ENCODE measurements at regions not wholly inside any gene's neighbourhood (a gene's known extent, or its start where the extent isn't known, plus 50 kb on each side); places are given as distances from the start of the nearest gene placed in this dataset.
"Not testable (repeated sequence)": the region's sequence is repeated elsewhere in the genome, so short reads cannot be mapped to it uniquely, and the experiment has no call there.

DNA sequence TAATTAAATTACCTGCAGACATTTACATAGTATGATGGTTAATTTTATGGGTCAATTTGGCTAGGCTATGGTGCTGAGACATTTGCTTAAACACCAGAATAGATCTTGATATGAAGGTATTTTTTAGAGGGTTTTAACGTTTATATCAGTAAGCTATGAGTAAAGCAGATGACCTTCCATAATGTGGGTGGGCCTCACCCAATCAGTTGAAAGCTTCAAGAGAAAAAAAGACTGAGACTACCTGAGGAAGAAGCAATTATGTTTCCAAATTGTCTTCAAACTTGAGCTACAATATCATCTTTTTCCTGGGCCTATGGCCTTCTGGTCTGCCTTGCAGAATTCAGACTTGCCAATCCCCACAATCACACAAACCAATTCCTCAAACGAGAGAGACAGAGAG, 498.8 kb upstream of the API5 start:
- Histone ChIP-seq H3K9ac (ENCODE audit: low read length) (no peak overlapping the region), H3K4me2 (ENCODE audit: low read length) (no peak overlapping the region), H3K79me2 (ENCODE audit: insufficient read depth, low read length) (no peaks in the 10 kb centered on the region), H3K4me3 (ENCODE audit: insufficient read depth, low read depth, low read length) (no peak overlapping the region), H4K20me1 (ENCODE audit: insufficient read depth, low read length) (no peaks in the 10 kb centered on the region), H3K27ac (ENCODE audit: low read depth, low read length) (no peak overlapping the region), H2AFZ (ENCODE audit: low read depth, low read length) (no peak overlapping the region), H3K27me3 (ENCODE audit: insufficient read depth, low read length) (no peaks in the 10 kb centered on the region), H3K4me1 (ENCODE audit: insufficient read depth, low read length) (no peaks in the 10 kb centered on the region), H3K9me3 (ENCODE audit: insufficient read depth, low read depth, low read length) (no peaks in the 10 kb centered on the region), H3K36me3 (ENCODE audit: insufficient read depth, low read length) (no peaks in the 10 kb centered on the region)
- no peaks in the 10 kb centered on the region for H3K36me3 Mint-ChIP-seq (ENCODE audit: low read depth, unreplicated experiment)
- no peaks in the 10 kb centered on the region for H3K4me1 Mint-ChIP-seq (ENCODE audit: low read depth, unreplicated experiment)
- no peak for FAIRE-seq
- H3K4me3 Mint-ChIP-seq (ENCODE audit: unreplicated experiment) = no peak overlapping the region
- H3K27ac Mint-ChIP-seq (ENCODE audit: unreplicated experiment) = no peak overlapping the region
- H3K9me3 Mint-ChIP-seq (ENCODE audit: unreplicated experiment) = no peaks in the 10 kb centered on the region
- no peak for DNase-seq (ENCODE audit: low read depth)
- no peaks in the 10 kb centered on the region for H3K27me3 Mint-ChIP-seq (ENCODE audit: low read depth, unreplicated experiment)
- no peak for TF ChIP-seq EZH2 (IDR thresholded peaks at IDR 0.05; ENCODE audit: insufficient read depth, low read length)
- TF ChIP-seq, protein P1, sequence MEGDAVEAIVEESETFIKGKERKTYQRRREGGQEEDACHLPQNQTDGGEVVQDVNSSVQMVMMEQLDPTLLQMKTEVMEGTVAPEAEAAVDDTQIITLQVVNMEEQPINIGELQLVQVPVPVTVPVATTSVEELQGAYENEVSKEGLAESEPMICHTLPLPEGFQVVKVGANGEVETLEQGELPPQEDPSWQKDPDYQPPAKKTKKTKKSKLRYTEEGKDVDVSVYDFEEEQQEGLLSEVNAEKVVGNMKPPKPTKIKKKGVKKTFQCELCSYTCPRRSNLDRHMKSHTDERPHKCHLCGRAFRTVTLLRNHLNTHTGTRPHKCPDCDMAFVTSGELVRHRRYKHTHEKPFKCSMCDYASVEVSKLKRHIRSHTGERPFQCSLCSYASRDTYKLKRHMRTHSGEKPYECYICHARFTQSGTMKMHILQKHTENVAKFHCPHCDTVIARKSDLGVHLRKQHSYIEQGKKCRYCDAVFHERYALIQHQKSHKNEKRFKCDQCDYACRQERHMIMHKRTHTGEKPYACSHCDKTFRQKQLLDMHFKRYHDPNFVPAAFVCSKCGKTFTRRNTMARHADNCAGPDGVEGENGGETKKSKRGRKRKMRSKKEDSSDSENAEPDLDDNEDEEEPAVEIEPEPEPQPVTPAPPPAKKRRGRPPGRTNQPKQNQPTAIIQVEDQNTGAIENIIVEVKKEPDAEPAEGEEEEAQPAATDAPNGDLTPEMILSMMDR (IDR thresholded peaks at IDR 0.05; ENCODE audit: insufficient read depth, low read depth, low read length) = no peak

DNA sequence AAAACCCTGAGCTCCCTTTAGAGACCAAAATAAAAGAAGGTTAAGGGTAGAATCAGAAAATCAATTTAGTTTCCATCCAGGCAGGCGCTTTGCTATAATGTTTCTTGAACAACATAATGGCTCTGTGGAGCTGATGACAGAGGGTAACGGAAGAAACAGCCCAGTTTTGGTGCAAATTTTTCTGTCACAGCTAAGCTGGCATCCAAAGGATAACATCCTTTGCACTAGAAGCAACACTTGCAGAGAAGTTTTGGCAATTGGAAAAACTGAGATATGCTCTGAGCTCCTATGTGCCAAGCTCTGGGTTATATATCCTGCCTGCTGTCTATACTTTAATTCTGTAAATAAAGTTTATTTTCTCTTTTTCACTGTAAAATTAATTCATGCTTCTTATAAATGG, 495.3 kb upstream of the API5 start:
- H3K36me3 Mint-ChIP-seq (ENCODE audit: low read depth, unreplicated experiment) = no peaks in the 10 kb centered on the region
- no peak overlapping the region for H3K27ac Mint-ChIP-seq (ENCODE audit: unreplicated experiment)
- no peak overlapping the region for H3K27ac ChIP-seq (ENCODE audit: low read depth, low read length)
- H3K9ac ChIP-seq (ENCODE audit: low read length) = no peak overlapping the region
- TF ChIP-seq, protein P1 (IDR thresholded peaks at IDR 0.05; ENCODE audit: insufficient read depth, low read depth, low read length) = no peak
- no peak for TF ChIP-seq EZH2 (IDR thresholded peaks at IDR 0.05; ENCODE audit: insufficient read depth, low read length)
- no peaks in the 10 kb centered on the region for H3K9me3 Mint-ChIP-seq (ENCODE audit: unreplicated experiment)
- no peaks in the 10 kb centered on the region for H3K9me3 ChIP-seq (ENCODE audit: insufficient read depth, low read depth, low read length)
- no peak for FAIRE-seq
- H3K4me1 Mint-ChIP-seq (ENCODE audit: low read depth, unreplicated experiment) = no peaks in the 10 kb centered on the region
- no peaks in the 10 kb centered on the region for H3K36me3 ChIP-seq (ENCODE audit: insufficient read depth, low read length)
- H3K4me3 Mint-ChIP-seq (ENCODE audit: unreplicated experiment) = no peak overlapping the region
- no peak overlapping the region for H3K4me3 ChIP-seq (ENCODE audit: insufficient read depth, low read depth, low read length)
- H3K79me2 ChIP-seq (ENCODE audit: insufficient read depth, low read length) = no peaks in the 10 kb centered on the region
- no peaks in the 10 kb centered on the region for H3K27me3 Mint-ChIP-seq (ENCODE audit: low read depth, unreplicated experiment)
- no peak for DNase-seq (ENCODE audit: low read depth)
- no peaks in the 10 kb centered on the region for H3K27me3 ChIP-seq (ENCODE audit: insufficient read depth, low read length)
- H3K4me2 ChIP-seq (ENCODE audit: low read length) = no peak overlapping the region
- H4K20me1 ChIP-seq (ENCODE audit: insufficient read depth, low read length) = no peaks in the 10 kb centered on the region
- no peaks in the 10 kb centered on the region for H3K4me1 ChIP-seq (ENCODE audit: insufficient read depth, low read length)
- no peak overlapping the region for H2AFZ ChIP-seq (ENCODE audit: low read depth, low read length)

DNA sequence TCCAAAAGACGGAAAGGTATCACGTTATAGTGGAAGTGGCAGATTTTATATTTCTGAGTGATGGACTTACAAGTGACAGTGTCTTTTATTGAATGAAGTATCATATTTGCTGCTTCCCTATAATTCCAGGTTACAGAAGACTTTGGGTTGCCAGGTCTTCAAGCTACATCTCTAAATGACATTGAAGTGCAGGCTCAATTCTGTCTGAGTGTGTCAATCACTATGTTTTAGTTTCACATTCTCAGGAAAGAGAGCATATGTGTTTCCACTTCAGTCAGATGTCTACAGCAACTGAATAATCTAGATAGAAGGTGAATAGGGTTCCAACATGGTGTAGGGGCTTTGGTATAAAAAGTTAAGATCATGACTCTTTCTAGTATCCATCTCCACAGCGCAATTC, 492.7 kb upstream of the API5 start:
- H3K27me3 Mint-ChIP-seq (ENCODE audit: low read depth, unreplicated experiment) = no peaks in the 10 kb centered on the region
- Histone ChIP-seq H3K27ac (ENCODE audit: low read depth, low read length) (no peak overlapping the region), H3K4me3 (ENCODE audit: insufficient read depth, low read depth, low read length) (no peak overlapping the region), H3K79me2 (ENCODE audit: insufficient read depth, low read length) (no peaks in the 10 kb centered on the region), H3K9ac (ENCODE audit: low read length) (no peak overlapping the region), H3K36me3 (ENCODE audit: insufficient read depth, low read length) (no peaks in the 10 kb centered on the region), H3K27me3 (ENCODE audit: insufficient read depth, low read length) (no peaks in the 10 kb centered on the region), H3K9me3 (ENCODE audit: insufficient read depth, low read depth, low read length) (no peaks in the 10 kb centered on the region), H3K4me1 (ENCODE audit: insufficient read depth, low read length) (no peaks in the 10 kb centered on the region), H4K20me1 (ENCODE audit: insufficient read depth, low read length) (no peaks in the 10 kb centered on the region), H2AFZ (ENCODE audit: low read depth, low read length) (no peak overlapping the region), H3K4me2 (ENCODE audit: low read length) (no peak overlapping the region)
- no peaks in the 10 kb centered on the region for H3K9me3 Mint-ChIP-seq (ENCODE audit: unreplicated experiment)
- H3K36me3 Mint-ChIP-seq (ENCODE audit: low read depth, unreplicated experiment) = no peaks in the 10 kb centered on the region
- FAIRE-seq (no peak), DNase-seq (ENCODE audit: low read depth) (no peak)
- H3K27ac Mint-ChIP-seq (ENCODE audit: unreplicated experiment) = no peak overlapping the region
- no peak for TF ChIP-seq EZH2 (IDR thresholded peaks at IDR 0.05; ENCODE audit: insufficient read depth, low read length)
- TF ChIP-seq, protein P1 (IDR thresholded peaks at IDR 0.05; ENCODE audit: insufficient read depth, low read depth, low read length) = no peak
- no peak overlapping the region for H3K4me3 Mint-ChIP-seq (ENCODE audit: unreplicated experiment)
- no peaks in the 10 kb centered on the region for H3K4me1 Mint-ChIP-seq (ENCODE audit: low read depth, unreplicated experiment)

DNA sequence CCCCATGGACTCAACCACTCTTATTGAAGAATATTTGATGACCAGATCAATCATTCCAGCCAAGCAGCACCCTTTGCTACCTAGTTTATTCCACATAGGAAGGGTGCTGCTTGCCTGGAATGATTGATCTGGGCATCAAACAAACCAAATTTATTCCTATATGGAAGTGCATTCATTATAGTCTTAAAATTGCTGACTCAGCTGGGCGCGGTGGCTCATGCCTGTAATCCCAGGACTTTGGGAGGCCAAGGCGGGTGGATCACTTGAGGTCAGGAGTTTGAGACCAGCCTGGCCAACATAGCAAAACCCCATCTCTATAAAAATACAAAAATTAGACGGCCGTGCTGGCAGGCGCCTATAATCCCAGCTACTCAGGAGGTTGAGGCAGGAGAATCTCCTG, 489.6 kb upstream of the API5 start:
- not testable (repeated sequence) for H3K27me3 ChIP-seq (ENCODE audit: insufficient read depth, low read length); H3K27ac Mint-ChIP-seq (ENCODE audit: unreplicated experiment); H3K4me3 Mint-ChIP-seq (ENCODE audit: unreplicated experiment); H3K4me1 ChIP-seq (ENCODE audit: insufficient read depth, low read length); H3K36me3 Mint-ChIP-seq (ENCODE audit: low read depth, unreplicated experiment); H3K4me3 ChIP-seq (ENCODE audit: insufficient read depth, low read depth, low read length); H3K36me3 ChIP-seq (ENCODE audit: insufficient read depth, low read length); FAIRE-seq; H3K9ac ChIP-seq (ENCODE audit: low read length); H3K27me3 Mint-ChIP-seq (ENCODE audit: low read depth, unreplicated experiment); H3K9me3 Mint-ChIP-seq (ENCODE audit: unreplicated experiment); H3K79me2 ChIP-seq (ENCODE audit: insufficient read depth, low read length); H4K20me1 ChIP-seq (ENCODE audit: insufficient read depth, low read length); H3K4me2 ChIP-seq (ENCODE audit: low read length); H2AFZ ChIP-seq (ENCODE audit: low read depth, low read length); DNase-seq (ENCODE audit: low read depth); H3K4me1 Mint-ChIP-seq (ENCODE audit: low read depth, unreplicated experiment); H3K9me3 ChIP-seq (ENCODE audit: insufficient read depth, low read depth, low read length); H3K27ac ChIP-seq (ENCODE audit: low read depth, low read length)
